ENCODE measurements at regions not wholly inside any gene's neighbourhood (a gene's known extent, or its start where the extent isn't known, plus 50 kb on each side); places are given as distances from the start of the nearest gene placed in this dataset.
"Not testable (repeated sequence)": the region's sequence is repeated elsewhere in the genome, so short reads cannot be mapped to it uniquely, and the experiment has no call there.

- no peak overlapping the region for H3K27ac Mint-ChIP-seq
- peaks cover 2% of the 10 kb centered on the region for H3K27me3 Mint-ChIP-seq
- H3K4me3 Mint-ChIP-seq = no peak overlapping the region
- intact Hi-C loops (cut with micrococcal nuclease) = no loop called here
- H3K9me3 Mint-ChIP-seq = no peaks in the 10 kb centered on the region
- no peaks in the 10 kb centered on the region for H3K36me3 Mint-ChIP-seq (ENCODE audit: low read depth)
- H3K4me1 Mint-ChIP-seq (ENCODE audit: low read depth) = no peaks in the 10 kb centered on the region
Measured at GRCh38 chr18:47719096-47719780, 211.2 kb downstream of the SMAD2 start.

GRCh38 chr18:47718646-47719045 lies 211.8 kb downstream of the SMAD2 start:
- no peak overlapping the region for H3K4me3 Mint-ChIP-seq
- peaks cover 2% of the 10 kb centered on the region for H3K27me3 Mint-ChIP-seq
- intact Hi-C loops (cut with micrococcal nuclease) = no loop called here
- H3K9me3 Mint-ChIP-seq = no peaks in the 10 kb centered on the region
- no peaks in the 10 kb centered on the region for H3K4me1 Mint-ChIP-seq (ENCODE audit: low read depth)
- no peaks in the 10 kb centered on the region for H3K36me3 Mint-ChIP-seq (ENCODE audit: low read depth)
- H3K27ac Mint-ChIP-seq = no peak overlapping the region

DNA sequence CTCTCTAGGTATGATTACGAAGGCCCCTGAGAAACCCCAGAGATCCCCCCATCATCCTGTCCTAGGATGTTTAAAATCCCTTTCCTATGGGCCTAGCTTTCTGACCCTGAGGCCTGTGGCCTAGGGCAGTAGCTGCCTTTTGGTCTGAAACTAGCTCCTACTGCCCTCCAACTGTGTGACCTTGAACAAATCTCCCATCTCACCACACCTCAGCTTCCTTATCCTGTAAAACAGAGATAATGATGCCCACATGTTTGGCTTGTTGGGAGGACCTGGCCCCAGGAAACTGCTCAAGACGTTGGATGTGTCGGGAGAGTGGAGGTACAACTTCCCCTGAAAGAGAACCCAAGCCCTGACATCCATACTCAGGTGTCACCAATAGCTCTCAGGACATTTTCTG lies 213.2 kb downstream of the SMAD2 start:
- Mint-ChIP-seq H3K27ac (no peak overlapping the region), H3K36me3 (ENCODE audit: low read depth) (no peaks in the 10 kb centered on the region), H3K9me3 (no peaks in the 10 kb centered on the region), H3K27me3 (peaks cover 2% of the 10 kb centered on the region), H3K4me3 (no peak overlapping the region), H3K4me1 (ENCODE audit: low read depth) (no peaks in the 10 kb centered on the region)
- intact Hi-C loops (cut with micrococcal nuclease) = no loop called here

- Mint-ChIP-seq H3K4me3 (no peak overlapping the region), H3K9me3 (no peaks in the 10 kb centered on the region), H3K27ac (no peak overlapping the region), H3K4me1 (ENCODE audit: low read depth) (no peaks in the 10 kb centered on the region), H3K36me3 (ENCODE audit: low read depth) (no peaks in the 10 kb centered on the region), H3K27me3 (peaks cover 2% of the 10 kb centered on the region)
- intact Hi-C loops (cut with micrococcal nuclease) = no loop called here
Measured at GRCh38 chr18:47716632-47717185, 213.8 kb downstream of the SMAD2 start.

DNA sequence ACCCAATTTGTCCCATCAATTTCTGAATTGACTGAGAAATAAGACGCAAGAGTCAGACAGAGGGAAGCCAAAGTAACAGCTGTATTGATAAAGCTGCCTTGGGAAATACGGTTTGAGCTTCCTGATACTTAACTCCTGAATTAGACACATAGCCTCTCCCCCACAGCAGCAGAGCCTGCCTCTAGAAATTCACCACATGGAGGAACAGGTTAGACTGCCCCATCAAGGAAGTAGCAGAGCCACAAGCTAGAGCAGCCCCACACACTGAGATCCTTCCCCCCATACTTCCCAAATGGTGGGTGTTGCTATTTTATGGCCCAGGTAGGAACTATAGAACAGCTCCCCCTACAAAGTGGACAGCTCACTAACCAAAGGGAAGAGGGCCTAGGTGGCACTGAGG lies 220.0 kb downstream of the SMAD2 start:
- Mint-ChIP-seq H3K9me3 (no peaks in the 10 kb centered on the region), H3K27ac (no peak overlapping the region), H3K4me1 (ENCODE audit: low read depth) (no peaks in the 10 kb centered on the region), H3K4me3 (no peak overlapping the region), H3K36me3 (ENCODE audit: low read depth) (no peaks in the 10 kb centered on the region), H3K27me3 (peaks cover 2% of the 10 kb centered on the region)
- intact Hi-C loops (cut with micrococcal nuclease) = no loop called here

DNA sequence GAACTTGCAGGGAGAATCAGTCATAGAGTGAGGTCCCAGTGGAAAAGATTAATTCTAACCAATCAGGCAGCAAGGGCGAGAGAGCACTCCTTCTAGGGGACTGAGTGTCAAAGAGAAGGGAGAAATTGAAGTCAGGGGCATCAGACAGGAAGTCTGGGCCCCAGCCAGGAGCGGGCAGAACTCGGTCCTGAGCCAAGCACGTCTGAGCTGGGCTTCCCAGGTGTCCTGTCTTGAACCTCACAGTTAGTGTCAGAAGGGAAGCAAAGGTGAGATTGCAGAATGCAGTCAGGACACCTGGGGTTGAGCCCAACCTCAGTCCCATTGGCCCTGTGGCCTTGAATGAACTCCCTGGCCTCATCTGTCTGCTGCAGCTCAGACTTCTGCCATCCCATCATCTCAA lies 220.9 kb downstream of the SMAD2 start:
- Mint-ChIP-seq H3K36me3 (ENCODE audit: low read depth) (no peaks in the 10 kb centered on the region), H3K27me3 (no peaks in the 10 kb centered on the region), H3K9me3 (no peaks in the 10 kb centered on the region), H3K4me1 (ENCODE audit: low read depth) (no peaks in the 10 kb centered on the region), H3K4me3 (no peak overlapping the region), H3K27ac (no peak overlapping the region)
- intact Hi-C loops (cut with micrococcal nuclease) = no loop called here

DNA sequence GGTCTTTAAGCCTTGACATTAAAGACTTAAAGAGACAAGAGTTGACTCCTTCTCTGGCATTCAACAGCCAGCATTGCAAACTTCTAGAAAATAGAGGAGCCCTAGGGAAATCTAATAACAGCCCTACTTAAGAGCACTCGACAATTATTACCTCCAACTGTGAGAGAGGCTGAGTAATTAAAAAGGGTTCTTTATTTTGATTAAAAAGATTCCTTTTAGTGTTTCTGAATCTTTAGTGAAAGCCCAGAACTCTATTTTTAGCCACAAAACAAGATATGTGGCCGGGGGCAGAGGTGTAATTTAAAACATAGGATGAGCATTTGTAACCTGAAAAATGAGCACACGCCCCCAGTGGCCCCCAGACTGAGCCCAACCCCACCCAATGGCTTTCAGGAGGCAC lies 222.3 kb downstream of the SMAD2 start:
- no peak overlapping the region for H3K27ac Mint-ChIP-seq
- H3K9me3 Mint-ChIP-seq = no peaks in the 10 kb centered on the region
- H3K4me1 Mint-ChIP-seq (ENCODE audit: low read depth) = no peaks in the 10 kb centered on the region
- intact Hi-C loops (cut with micrococcal nuclease) = no loop called here
- no peak overlapping the region for H3K4me3 Mint-ChIP-seq
- no peaks in the 10 kb centered on the region for H3K36me3 Mint-ChIP-seq (ENCODE audit: low read depth)
- H3K27me3 Mint-ChIP-seq = no peaks in the 10 kb centered on the region

- peaks cover 3% of the 10 kb centered on the region for H3K27me3 Mint-ChIP-seq
- no peaks in the 10 kb centered on the region for H3K36me3 Mint-ChIP-seq (ENCODE audit: low read depth)
- no peak overlapping the region for H3K4me3 Mint-ChIP-seq
- H3K9me3 Mint-ChIP-seq = no peaks in the 10 kb centered on the region
- H3K4me1 Mint-ChIP-seq (ENCODE audit: low read depth) = no peaks in the 10 kb centered on the region
- intact Hi-C loops (cut with micrococcal nuclease) = no loop called here
- no peak overlapping the region for H3K27ac Mint-ChIP-seq
Measured at GRCh38 chr18:47701134-47701533, 229.3 kb downstream of the SMAD2 start.

GRCh38 chr18:47696870-47697269 lies 233.6 kb downstream of the SMAD2 start:
- no peaks in the 10 kb centered on the region for H3K9me3 Mint-ChIP-seq
- H3K4me3 Mint-ChIP-seq = no peak overlapping the region
- peaks cover 3% of the 10 kb centered on the region for H3K27me3 Mint-ChIP-seq
- intact Hi-C loops (cut with micrococcal nuclease) = no loop called here
- H3K36me3 Mint-ChIP-seq (ENCODE audit: low read depth) = no peaks in the 10 kb centered on the region
- no peaks in the 10 kb centered on the region for H3K4me1 Mint-ChIP-seq (ENCODE audit: low read depth)
- no peak overlapping the region for H3K27ac Mint-ChIP-seq

- Mint-ChIP-seq H3K27me3 (peaks cover 4% of the 10 kb centered on the region), H3K9me3 (no peaks in the 10 kb centered on the region), H3K27ac (no peak overlapping the region), H3K4me1 (ENCODE audit: low read depth) (no peaks in the 10 kb centered on the region), H3K4me3 (no peak overlapping the region), H3K36me3 (ENCODE audit: low read depth) (no peaks in the 10 kb centered on the region)
- intact Hi-C loops (cut with micrococcal nuclease) = no loop called here
Measured at GRCh38 chr18:47691611-47692010, 238.8 kb downstream of the SMAD2 start.

- intact Hi-C loops (cut with micrococcal nuclease); H3K27ac Mint-ChIP-seq; H3K27me3 Mint-ChIP-seq; H3K4me1 Mint-ChIP-seq (ENCODE audit: low read depth); H3K36me3 Mint-ChIP-seq (ENCODE audit: low read depth); H3K9me3 Mint-ChIP-seq; H3K4me3 Mint-ChIP-seq: not testable (repeated sequence)
Measured at GRCh38 chr18:47690778-47691177, 239.7 kb downstream of the SMAD2 start.

DNA sequence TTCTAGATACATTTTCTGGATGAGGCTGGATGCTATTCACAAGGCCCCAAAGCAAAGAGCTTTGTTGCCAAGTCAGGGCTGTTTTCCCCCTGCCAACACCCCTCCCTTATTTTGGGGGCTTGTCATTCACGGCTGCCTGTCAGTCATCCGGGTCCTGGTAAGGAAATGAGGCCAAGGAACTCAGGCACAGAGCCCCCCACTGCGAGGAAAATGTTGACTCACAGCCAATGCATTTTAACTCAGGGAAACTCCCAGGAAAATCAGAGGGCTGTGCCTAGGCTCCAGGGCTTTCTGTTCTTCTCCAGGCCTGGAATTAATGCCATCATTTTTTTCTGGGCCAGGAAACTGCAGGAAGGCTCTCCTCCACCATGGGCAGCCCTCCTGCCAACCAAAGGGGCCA lies 241.1 kb downstream of the SMAD2 start:
- no peaks in the 10 kb centered on the region for H3K36me3 Mint-ChIP-seq (ENCODE audit: low read depth)

GRCh38 chr18:47686806-47687205 lies 243.7 kb downstream of the SMAD2 start:
- Mint-ChIP-seq H3K4me1 (ENCODE audit: low read depth) (no peaks in the 10 kb centered on the region), H3K27me3 (peaks cover 4% of the 10 kb centered on the region), H3K4me3 (no peak overlapping the region), H3K27ac (no peak overlapping the region), H3K36me3 (ENCODE audit: low read depth) (no peaks in the 10 kb centered on the region), H3K9me3 (no peaks in the 10 kb centered on the region)
- intact Hi-C loops (cut with micrococcal nuclease) = no loop called here

More for the DNA sequence above, 241.1 kb downstream of the SMAD2 start:
- intact Hi-C loops (cut with micrococcal nuclease) = no loop called here
- Mint-ChIP-seq H3K9me3 (no peaks in the 10 kb centered on the region), H3K27me3 (peaks cover 4% of the 10 kb centered on the region), H3K4me1 (ENCODE audit: low read depth) (no peaks in the 10 kb centered on the region), H3K4me3 (no peak overlapping the region), H3K27ac (no peak overlapping the region)

GRCh38 chr18:47683774-47684173 lies 246.7 kb downstream of the SMAD2 start:
- Mint-ChIP-seq H3K27me3 (peaks cover 2% of the 10 kb centered on the region), H3K4me1 (ENCODE audit: low read depth) (no peaks in the 10 kb centered on the region), H3K27ac (no peak overlapping the region), H3K36me3 (ENCODE audit: low read depth) (no peaks in the 10 kb centered on the region), H3K4me3 (no peak overlapping the region), H3K9me3 (no peaks in the 10 kb centered on the region)
- intact Hi-C loops (cut with micrococcal nuclease) = no loop called here

DNA sequence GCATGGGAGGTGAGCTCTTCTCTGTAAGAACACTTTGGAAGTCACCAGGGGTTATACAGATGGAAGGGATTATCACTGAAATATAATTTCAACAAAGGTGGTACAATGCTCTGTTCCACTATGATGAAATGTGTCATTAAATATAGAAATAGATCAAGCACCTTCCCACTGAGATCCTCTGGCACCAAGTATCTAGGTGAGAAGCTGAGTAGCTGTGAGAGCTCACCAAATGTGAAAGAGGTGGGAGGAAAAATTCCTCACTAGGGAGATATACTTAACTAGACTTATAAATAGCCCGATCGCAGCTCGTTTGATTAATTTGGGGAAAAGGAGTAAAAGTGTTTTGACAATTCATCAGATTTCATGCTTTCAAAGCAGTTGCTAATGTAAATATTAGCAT lies 247.6 kb downstream of the SMAD2 start:
- Mint-ChIP-seq H3K9me3 (no peaks in the 10 kb centered on the region), H3K4me3 (no peak overlapping the region), H3K4me1 (ENCODE audit: low read depth) (no peaks in the 10 kb centered on the region), H3K27me3 (peaks cover 2% of the 10 kb centered on the region), H3K27ac (no peak overlapping the region), H3K36me3 (ENCODE audit: low read depth) (no peaks in the 10 kb centered on the region)
- intact Hi-C loops (cut with micrococcal nuclease) = no loop called here
